ENCODE measurements at regions not wholly inside any gene's neighbourhood (a gene's known extent, or its start where the extent isn't known, plus 50 kb on each side); places are given as distances from the start of the nearest gene placed in this dataset.
"Not testable (repeated sequence)": the region's sequence is repeated elsewhere in the genome, so short reads cannot be mapped to it uniquely, and the experiment has no call there.

DNA sequence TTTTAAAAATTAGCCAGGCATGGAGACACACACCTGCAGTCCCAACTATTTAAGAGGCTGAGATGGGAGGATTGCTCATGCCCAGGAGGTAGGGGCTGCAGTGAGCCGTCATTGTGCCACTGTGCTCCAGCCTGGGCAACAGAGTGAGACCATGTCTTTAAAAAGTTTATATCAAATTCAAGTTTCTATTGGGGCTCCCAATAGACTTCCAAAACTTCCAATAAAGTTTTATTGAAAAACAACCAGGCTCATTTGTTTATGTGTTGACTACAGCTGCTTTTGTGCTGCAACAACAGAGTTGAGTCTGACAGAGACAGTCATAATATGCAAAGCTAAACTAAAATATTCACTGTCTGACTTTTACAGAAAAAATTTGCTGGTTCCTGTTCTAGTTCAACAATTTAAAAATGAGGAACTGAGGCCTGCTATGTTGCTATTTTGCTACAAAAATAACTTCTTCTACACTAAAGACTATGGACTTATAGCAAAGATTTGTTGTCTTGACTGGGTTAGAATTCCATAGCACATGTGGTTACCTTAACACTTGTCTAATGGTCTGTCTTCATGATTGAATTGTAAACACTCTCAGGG lies 63.3 kb upstream of the RELL1 start:
- CTCF ChIA-PET, result no interaction called here

DNA sequence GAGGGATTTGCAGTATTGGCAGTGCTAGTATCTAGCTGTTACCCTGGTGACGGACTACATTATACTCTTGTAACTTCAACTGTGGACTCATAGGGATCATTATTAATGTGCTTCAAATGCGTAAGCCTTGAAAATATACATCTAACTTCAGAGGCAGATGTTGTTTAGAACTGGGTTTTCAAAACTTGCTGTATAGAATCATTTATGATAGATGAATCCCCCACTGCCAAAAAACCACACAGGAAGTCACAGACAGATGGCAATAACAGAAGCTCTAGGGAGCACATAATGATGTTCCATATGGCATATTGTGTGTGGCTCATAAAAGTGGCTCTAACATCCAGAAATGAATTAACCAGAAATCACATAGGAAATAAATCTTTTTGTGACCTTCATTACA lies 62.3 kb upstream of the RELL1 start:
- H3K4me3 ChIP-seq (ENCODE audit: low read depth, low read length), result no peak overlapping the region
- no peak for DNase-seq (ENCODE audit: low read depth)
- POLR2A ChIA-PET, result no interaction called here
- H3K36me3 ChIP-seq (ENCODE audit: control insufficient read depth, insufficient read depth, low read length), result no peaks in the 10 kb centered on the region
- H3K27me3 ChIP-seq (ENCODE audit: control insufficient read depth, insufficient read depth, low read length), result no peaks in the 10 kb centered on the region
- CTCF ChIA-PET, result no interaction called here
- TF ChIP-seq, protein P1, sequence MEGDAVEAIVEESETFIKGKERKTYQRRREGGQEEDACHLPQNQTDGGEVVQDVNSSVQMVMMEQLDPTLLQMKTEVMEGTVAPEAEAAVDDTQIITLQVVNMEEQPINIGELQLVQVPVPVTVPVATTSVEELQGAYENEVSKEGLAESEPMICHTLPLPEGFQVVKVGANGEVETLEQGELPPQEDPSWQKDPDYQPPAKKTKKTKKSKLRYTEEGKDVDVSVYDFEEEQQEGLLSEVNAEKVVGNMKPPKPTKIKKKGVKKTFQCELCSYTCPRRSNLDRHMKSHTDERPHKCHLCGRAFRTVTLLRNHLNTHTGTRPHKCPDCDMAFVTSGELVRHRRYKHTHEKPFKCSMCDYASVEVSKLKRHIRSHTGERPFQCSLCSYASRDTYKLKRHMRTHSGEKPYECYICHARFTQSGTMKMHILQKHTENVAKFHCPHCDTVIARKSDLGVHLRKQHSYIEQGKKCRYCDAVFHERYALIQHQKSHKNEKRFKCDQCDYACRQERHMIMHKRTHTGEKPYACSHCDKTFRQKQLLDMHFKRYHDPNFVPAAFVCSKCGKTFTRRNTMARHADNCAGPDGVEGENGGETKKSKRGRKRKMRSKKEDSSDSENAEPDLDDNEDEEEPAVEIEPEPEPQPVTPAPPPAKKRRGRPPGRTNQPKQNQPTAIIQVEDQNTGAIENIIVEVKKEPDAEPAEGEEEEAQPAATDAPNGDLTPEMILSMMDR (IDR thresholded peaks at IDR 0.05; ENCODE audit: insufficient read depth, low read depth, low read length), result no peak

More for the DNA sequence above, 63.3 kb upstream of the RELL1 start:
- POLR2A ChIA-PET, result no interaction called here
- Histone ChIP-seq H3K27me3 (ENCODE audit: control insufficient read depth, insufficient read depth, low read length) (no peaks in the 10 kb centered on the region), H3K4me3 (ENCODE audit: low read depth, low read length) (no peak overlapping the region), H3K36me3 (ENCODE audit: control insufficient read depth, insufficient read depth, low read length) (no peaks in the 10 kb centered on the region)
- no peak for DNase-seq (ENCODE audit: low read depth)
- TF ChIP-seq, protein P1 (IDR thresholded peaks at IDR 0.05; ENCODE audit: insufficient read depth, low read depth, low read length), result no peak

GRCh38 chr4:37747772-37748330 lies 61.7 kb upstream of the RELL1 start:
- TF ChIP-seq, protein P1 (IDR thresholded peaks at IDR 0.05; ENCODE audit: insufficient read depth, low read depth, low read length), result no peak
- ChIA-PET POLR2A (no interaction called here), CTCF (no interaction called here)
- Histone ChIP-seq H3K4me3 (ENCODE audit: low read depth, low read length) (no peak overlapping the region), H3K27me3 (ENCODE audit: control insufficient read depth, insufficient read depth, low read length) (no peaks in the 10 kb centered on the region), H3K36me3 (ENCODE audit: control insufficient read depth, insufficient read depth, low read length) (no peaks in the 10 kb centered on the region)
- no peak for DNase-seq (ENCODE audit: low read depth)

DNA sequence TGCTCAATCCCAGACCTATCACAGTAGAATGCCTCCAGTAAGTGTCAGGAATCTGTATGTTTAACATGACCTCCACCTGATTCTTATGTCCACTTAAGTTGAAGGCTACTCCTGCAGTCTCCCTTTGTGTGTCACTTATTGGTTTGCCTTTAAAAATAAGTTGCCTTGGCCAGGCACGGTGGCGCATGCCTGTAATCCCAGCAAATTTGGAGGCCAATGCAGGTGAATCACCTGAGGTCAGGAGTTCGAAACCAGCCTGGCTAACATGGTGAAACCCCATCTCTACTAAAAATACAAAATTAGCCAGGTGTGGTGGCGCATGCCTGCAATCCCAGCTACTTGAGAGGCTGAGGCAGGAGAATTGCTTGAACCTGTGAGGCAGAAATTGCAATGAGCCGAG lies 60.7 kb upstream of the RELL1 start:
- H3K27me3 ChIP-seq (ENCODE audit: control insufficient read depth, insufficient read depth, low read length); H3K36me3 ChIP-seq (ENCODE audit: control insufficient read depth, insufficient read depth, low read length); POLR2A ChIA-PET; CTCF ChIA-PET; DNase-seq (ENCODE audit: low read depth); H3K4me3 ChIP-seq (ENCODE audit: low read depth, low read length): not testable (repeated sequence)

DNA sequence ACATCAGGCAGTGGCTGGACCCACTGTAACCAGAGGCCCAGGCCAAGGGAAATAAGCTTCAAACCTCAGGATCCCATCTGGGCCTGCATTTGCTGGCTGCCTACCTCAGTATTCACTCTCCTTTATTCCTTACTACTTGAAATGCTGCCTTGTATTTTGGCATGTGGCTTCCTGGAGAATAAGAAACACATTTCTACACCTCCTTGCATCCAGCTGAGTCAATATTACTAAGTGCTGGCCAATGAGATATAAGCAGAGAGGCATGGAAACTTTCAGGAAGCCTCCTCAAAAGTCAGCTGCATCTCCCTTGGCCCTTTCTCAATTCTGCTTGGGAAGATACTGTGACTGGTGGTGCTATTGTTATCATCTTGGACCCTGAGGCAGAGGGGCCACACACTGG lies 59.8 kb upstream of the RELL1 start:
- CTCF ChIA-PET, result no interaction called here
- H3K36me3 ChIP-seq (ENCODE audit: control insufficient read depth, insufficient read depth, low read length), result no peaks in the 10 kb centered on the region
- TF ChIP-seq, protein P1 (IDR thresholded peaks at IDR 0.05; ENCODE audit: insufficient read depth, low read depth, low read length), result no peak

GRCh38 chr4:37742149-37742548 lies 56.0 kb upstream of the RELL1 start:
- Histone ChIP-seq H3K4me3 (ENCODE audit: low read depth, low read length) (no peak overlapping the region), H3K27me3 (ENCODE audit: control insufficient read depth, insufficient read depth, low read length) (no peaks in the 10 kb centered on the region), H3K36me3 (ENCODE audit: control insufficient read depth, insufficient read depth, low read length) (no peaks in the 10 kb centered on the region)
- no peak for DNase-seq (ENCODE audit: low read depth)
- TF ChIP-seq, protein P1 (IDR thresholded peaks at IDR 0.05; ENCODE audit: insufficient read depth, low read depth, low read length), result no peak
- POLR2A ChIA-PET, result no interaction called here
- CTCF ChIA-PET, result interaction anchor here (1.6 kb wide), 1 partner anchor 9 kb away, joined by 3 read pairs; no protein-coding TSS in a partner anchor

More for the DNA sequence above, 59.8 kb upstream of the RELL1 start:
- no peak for DNase-seq (ENCODE audit: low read depth)
- H3K4me3 ChIP-seq (ENCODE audit: low read depth, low read length), result no peak overlapping the region
- no peaks in the 10 kb centered on the region for H3K27me3 ChIP-seq (ENCODE audit: control insufficient read depth, insufficient read depth, low read length)
- POLR2A ChIA-PET, result no interaction called here
